Thyroid gland (tissue), 4 donors: ENCODE measurements at regions not wholly inside any gene's neighbourhood (a gene's known extent, or its start where the extent isn't known, plus 50 kb on each side); places are given as distances from the start of the nearest gene placed in this dataset.

Experiments used
- POLR2A ChIP-seq, 2 donors: fragments of 450-650 bp; IDR thresholded peaks; one replicate each; pipeline ENCODE4 v1.6.1; 2017; ENCODE audit warnings: antibody characterized with exemption in 2 of 2, mild to moderate bottlenecking in 2 of 2, moderate library complexity in 1 of 2
- TF ChIP-seq, protein P1 (sequence below), 6 experiments: fragments of 200-600 bp in 3 of 6; fragments of 450-650 bp in 3 of 6; sonication (generic) in 3 of 6; IDR thresholded peaks; one replicate each; pipeline ENCODE4 v1.5.1; 2016 to 2019; ENCODE audit warnings: antibody characterized with exemption in 6 of 6, mild to moderate bottlenecking in 2 of 6, inconsistent platforms in 1 of 6, moderate library complexity in 1 of 6

DNA sequence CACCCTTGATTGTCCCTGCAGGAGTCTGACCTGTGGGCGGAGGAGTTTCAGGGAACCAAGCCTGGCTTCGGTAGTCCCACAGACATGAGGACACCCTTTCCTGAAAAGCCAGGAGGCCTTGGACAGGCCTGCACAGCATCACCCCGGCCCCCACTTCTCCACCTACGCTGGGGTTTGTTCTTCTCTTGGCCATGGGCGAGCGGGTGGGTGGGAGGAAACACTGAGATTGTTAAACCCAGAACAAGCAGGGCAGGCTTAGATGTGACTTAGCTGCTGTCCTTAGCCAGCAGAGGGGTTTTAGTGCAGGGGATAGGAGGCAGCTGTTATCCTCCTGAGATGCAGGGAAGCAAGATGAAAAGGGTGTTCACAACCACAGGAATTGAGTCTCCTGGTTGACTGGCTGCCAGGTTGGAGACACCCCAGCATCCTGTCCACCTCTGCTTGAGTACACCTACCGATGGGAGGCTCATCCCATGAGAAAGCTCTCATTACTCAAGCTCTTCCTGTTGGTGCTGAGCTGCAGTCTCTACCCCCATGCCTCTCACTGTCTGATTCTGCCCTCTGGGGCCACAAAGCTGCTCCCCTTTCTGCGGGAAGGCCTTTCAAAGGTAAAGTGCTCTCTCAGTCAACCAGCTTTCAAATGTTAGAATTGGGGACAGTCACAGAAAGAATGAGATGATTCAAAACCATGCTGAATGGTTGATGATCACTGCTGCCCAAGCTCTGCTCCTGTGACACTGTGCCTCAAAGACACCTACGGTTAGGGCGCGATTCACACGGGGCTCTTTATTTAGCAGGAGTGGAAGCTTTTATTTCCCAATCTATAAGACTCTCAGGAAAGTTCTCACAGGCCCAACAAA, 86.3 kb downstream of the IRF2BPL start:
- no peak for TF ChIP-seq POLR2A (IDR thresholded peaks at IDR 0.05)
- TF ChIP-seq, protein P1, sequence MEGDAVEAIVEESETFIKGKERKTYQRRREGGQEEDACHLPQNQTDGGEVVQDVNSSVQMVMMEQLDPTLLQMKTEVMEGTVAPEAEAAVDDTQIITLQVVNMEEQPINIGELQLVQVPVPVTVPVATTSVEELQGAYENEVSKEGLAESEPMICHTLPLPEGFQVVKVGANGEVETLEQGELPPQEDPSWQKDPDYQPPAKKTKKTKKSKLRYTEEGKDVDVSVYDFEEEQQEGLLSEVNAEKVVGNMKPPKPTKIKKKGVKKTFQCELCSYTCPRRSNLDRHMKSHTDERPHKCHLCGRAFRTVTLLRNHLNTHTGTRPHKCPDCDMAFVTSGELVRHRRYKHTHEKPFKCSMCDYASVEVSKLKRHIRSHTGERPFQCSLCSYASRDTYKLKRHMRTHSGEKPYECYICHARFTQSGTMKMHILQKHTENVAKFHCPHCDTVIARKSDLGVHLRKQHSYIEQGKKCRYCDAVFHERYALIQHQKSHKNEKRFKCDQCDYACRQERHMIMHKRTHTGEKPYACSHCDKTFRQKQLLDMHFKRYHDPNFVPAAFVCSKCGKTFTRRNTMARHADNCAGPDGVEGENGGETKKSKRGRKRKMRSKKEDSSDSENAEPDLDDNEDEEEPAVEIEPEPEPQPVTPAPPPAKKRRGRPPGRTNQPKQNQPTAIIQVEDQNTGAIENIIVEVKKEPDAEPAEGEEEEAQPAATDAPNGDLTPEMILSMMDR (IDR thresholded peaks at IDR 0.05): no peak
